ENCODE measurements at regions not wholly inside any gene's neighbourhood (a gene's known extent, or its start where the extent isn't known, plus 50 kb on each side); places are given as distances from the start of the nearest gene placed in this dataset.
A peak's percentile ranks its signal among the peaks of the same experiment; 100 is the strongest.

DNA sequence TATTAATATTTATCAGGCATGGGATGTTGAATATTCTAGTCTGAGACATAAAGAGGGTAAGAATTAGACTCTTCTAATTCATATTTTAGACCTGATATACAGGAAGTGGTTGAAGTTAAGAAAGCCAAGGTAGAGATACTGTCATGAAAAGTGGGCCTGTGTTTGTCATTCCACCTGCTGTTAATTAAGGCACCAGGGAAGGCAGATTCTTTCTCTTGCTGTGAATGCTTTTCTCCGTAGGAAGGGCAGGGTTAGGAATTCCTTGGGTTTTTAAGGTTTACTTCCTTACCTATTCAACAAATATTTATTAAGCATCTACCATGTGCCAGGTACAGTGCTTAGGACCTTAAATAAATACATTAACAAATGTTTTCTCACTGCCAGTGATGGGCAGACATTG, 196.4 kb downstream of the CAVIN4 start:
- no peak overlapping the region for H3K27ac Mint-ChIP-seq
- peaks cover 3% of the 10 kb centered on the region for H3K27me3 Mint-ChIP-seq (ENCODE audit: low read depth)
- peak; percentile 51 for ATAC-seq
- ChIA-PET CTCF (interaction anchor here (0.8 kb wide), 1 partner anchor 72 kb away, joined by 3 read pairs; no protein-coding TSS in a partner anchor), POLR2A (no interaction called here)
- H3K4me3 Mint-ChIP-seq = no peak overlapping the region
- TF ChIP-seq, protein P1, sequence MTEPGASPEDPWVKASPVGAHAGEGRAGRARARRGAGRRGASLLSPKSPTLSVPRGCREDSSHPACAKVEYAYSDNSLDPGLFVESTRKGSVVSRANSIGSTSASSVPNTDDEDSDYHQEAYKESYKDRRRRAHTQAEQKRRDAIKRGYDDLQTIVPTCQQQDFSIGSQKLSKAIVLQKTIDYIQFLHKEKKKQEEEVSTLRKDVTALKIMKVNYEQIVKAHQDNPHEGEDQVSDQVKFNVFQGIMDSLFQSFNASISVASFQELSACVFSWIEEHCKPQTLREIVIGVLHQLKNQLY (CRISPR knock-in tag; IDR thresholded peaks at IDR 0.05) = no peak
- TF ChIP-seq CBFB (CRISPR knock-in tag; IDR thresholded peaks at IDR 0.05; ENCODE audit: low read depth) (no peak), KAT7 (CRISPR knock-in tag; IDR thresholded peaks at IDR 0.05; ENCODE audit: borderline replicate concordance) (no peak), JUN (CRISPR knock-in tag; IDR thresholded peaks at IDR 0.05) (no peak)
- TF ChIP-seq, protein P2, sequence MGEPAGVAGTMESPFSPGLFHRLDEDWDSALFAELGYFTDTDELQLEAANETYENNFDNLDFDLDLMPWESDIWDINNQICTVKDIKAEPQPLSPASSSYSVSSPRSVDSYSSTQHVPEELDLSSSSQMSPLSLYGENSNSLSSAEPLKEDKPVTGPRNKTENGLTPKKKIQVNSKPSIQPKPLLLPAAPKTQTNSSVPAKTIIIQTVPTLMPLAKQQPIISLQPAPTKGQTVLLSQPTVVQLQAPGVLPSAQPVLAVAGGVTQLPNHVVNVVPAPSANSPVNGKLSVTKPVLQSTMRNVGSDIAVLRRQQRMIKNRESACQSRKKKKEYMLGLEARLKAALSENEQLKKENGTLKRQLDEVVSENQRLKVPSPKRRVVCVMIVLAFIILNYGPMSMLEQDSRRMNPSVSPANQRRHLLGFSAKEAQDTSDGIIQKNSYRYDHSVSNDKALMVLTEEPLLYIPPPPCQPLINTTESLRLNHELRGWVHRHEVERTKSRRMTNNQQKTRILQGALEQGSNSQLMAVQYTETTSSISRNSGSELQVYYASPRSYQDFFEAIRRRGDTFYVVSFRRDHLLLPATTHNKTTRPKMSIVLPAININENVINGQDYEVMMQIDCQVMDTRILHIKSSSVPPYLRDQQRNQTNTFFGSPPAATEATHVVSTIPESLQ (CRISPR knock-in tag; IDR thresholded peaks at IDR 0.05) = no peak
- TF ChIP-seq, protein P3, sequence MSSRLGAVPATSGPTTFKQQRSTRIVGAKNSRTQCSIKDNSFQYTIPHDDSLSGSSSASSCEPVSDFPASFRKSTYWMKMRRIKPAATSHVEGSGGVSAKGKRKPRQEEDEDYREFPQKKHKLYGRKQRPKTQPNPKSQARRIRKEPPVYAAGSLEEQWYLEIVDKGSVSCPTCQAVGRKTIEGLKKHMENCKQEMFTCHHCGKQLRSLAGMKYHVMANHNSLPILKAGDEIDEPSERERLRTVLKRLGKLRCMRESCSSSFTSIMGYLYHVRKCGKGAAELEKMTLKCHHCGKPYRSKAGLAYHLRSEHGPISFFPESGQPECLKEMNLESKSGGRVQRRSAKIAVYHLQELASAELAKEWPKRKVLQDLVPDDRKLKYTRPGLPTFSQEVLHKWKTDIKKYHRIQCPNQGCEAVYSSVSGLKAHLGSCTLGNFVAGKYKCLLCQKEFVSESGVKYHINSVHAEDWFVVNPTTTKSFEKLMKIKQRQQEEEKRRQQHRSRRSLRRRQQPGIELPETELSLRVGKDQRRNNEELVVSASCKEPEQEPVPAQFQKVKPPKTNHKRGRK (CRISPR knock-in tag; IDR thresholded peaks at IDR 0.05; ENCODE audit: borderline replicate concordance) = no peak
- TF ChIP-seq, protein P4, sequence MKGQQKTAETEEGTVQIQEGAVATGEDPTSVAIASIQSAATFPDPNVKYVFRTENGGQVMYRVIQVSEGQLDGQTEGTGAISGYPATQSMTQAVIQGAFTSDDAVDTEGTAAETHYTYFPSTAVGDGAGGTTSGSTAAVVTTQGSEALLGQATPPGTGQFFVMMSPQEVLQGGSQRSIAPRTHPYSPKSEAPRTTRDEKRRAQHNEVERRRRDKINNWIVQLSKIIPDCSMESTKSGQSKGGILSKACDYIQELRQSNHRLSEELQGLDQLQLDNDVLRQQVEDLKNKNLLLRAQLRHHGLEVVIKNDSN (CRISPR knock-in tag; IDR thresholded peaks at IDR 0.05) = no peak
- TF ChIP-seq, protein P5, sequence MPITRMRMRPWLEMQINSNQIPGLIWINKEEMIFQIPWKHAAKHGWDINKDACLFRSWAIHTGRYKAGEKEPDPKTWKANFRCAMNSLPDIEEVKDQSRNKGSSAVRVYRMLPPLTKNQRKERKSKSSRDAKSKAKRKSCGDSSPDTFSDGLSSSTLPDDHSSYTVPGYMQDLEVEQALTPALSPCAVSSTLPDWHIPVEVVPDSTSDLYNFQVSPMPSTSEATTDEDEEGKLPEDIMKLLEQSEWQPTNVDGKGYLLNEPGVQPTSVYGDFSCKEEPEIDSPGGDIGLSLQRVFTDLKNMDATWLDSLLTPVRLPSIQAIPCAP (CRISPR knock-in tag; IDR thresholded peaks at IDR 0.05) = no peak
- no peaks in the 10 kb centered on the region for H3K9me3 Mint-ChIP-seq
- DNase-seq (ENCODE audit: low spot score) = no peak
- H3K36me3 Mint-ChIP-seq = no peaks in the 10 kb centered on the region
- H3K4me1 Mint-ChIP-seq = peaks cover 27% of the 10 kb centered on the region

DNA sequence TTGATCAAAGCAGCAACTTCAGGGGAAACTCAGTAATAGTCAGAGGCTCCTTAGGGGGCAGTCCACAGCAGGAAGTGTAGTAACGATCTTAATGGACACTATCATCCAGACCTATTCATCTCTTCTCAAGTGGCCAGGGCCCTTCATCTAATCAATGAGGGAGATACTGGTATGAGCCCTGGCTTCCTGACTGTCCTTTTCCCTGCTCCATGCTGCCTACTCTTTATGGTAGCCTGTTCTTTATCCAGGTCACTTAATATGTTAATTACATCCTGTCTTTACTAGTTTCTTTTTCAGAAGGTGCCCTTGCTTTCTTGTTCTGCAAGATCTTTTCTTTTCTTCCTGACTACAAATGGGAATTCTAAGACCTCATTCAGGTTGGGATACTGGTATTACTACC, 197.1 kb downstream of the CAVIN4 start:
- peaks cover 27% of the 10 kb centered on the region for H3K4me1 Mint-ChIP-seq
- CTCF ChIA-PET = no interaction called here
- peak; percentile 96 for ATAC-seq
- no peak for TF ChIP-seq EMX1 (CRISPR knock-in tag; IDR thresholded peaks at IDR 0.05)
- TF ChIP-seq, protein P6, sequence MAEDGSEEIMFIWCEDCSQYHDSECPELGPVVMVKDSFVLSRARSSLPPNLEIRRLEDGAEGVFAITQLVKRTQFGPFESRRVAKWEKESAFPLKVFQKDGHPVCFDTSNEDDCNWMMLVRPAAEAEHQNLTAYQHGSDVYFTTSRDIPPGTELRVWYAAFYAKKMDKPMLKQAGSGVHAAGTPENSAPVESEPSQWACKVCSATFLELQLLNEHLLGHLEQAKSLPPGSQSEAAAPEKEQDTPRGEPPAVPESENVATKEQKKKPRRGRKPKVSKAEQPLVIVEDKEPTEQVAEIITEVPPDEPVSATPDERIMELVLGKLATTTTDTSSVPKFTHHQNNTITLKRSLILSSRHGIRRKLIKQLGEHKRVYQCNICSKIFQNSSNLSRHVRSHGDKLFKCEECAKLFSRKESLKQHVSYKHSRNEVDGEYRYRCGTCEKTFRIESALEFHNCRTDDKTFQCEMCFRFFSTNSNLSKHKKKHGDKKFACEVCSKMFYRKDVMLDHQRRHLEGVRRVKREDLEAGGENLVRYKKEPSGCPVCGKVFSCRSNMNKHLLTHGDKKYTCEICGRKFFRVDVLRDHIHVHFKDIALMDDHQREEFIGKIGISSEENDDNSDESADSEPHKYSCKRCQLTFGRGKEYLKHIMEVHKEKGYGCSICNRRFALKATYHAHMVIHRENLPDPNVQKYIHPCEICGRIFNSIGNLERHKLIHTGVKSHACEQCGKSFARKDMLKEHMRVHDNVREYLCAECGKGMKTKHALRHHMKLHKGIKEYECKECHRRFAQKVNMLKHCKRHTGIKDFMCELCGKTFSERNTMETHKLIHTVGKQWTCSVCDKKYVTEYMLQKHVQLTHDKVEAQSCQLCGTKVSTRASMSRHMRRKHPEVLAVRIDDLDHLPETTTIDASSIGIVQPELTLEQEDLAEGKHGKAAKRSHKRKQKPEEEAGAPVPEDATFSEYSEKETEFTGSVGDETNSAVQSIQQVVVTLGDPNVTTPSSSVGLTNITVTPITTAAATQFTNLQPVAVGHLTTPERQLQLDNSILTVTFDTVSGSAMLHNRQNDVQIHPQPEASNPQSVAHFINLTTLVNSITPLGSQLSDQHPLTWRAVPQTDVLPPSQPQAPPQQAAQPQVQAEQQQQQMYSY (CRISPR knock-in tag; IDR thresholded peaks at IDR 0.05) = 0 out of 2 replicates have a peak, but pooled peaks have one; percentile 28
- no peak overlapping the region for H3K4me3 Mint-ChIP-seq
- no peaks in the 10 kb centered on the region for H3K9me3 Mint-ChIP-seq
- peak overlapping the region; percentile 5 for H3K27ac Mint-ChIP-seq
- H3K27me3 Mint-ChIP-seq (ENCODE audit: low read depth) = peaks cover 3% of the 10 kb centered on the region
- POLR2A ChIA-PET = no interaction called here
- no peak for DNase-seq (ENCODE audit: low spot score)
- no peaks in the 10 kb centered on the region for H3K36me3 Mint-ChIP-seq

DNA sequence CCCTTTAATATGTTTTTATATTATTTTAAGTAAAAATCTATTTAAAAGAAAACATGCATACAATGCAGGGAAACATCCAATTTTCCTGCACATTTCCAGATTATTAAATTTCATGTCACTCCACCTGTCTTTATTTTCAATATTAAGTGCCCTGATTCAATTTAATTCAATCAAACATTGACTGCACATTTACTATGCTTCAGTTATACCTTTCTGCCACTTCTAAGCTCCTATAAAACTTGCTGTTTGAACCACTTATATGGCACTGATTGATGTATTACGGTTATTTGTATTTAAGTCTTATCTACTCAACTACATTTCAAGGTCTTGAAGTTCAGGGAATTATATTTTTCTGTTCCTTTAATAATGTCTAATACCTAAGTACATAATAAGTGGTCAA, 198.0 kb downstream of the CAVIN4 start:
- DNase-seq (ENCODE audit: low spot score) = no peak
- ChIA-PET POLR2A (no interaction called here), CTCF (no interaction called here)
- no peak for ATAC-seq
- Mint-ChIP-seq H3K27ac (no peak overlapping the region), H3K4me1 (peaks cover 27% of the 10 kb centered on the region), H3K36me3 (no peaks in the 10 kb centered on the region), H3K27me3 (ENCODE audit: low read depth) (peaks cover 3% of the 10 kb centered on the region), H3K4me3 (no peak overlapping the region), H3K9me3 (no peaks in the 10 kb centered on the region)
- no peak for TF ChIP-seq CREB1 (CRISPR knock-in tag; IDR thresholded peaks at IDR 0.05)
- TF ChIP-seq ZNF423 (CRISPR knock-in tag; IDR thresholded peaks at IDR 0.05) = no peak
- TF ChIP-seq RELA (CRISPR knock-in tag; IDR thresholded peaks at IDR 0.05; ENCODE audit: borderline replicate concordance) = no peak
- TF ChIP-seq, protein P7, sequence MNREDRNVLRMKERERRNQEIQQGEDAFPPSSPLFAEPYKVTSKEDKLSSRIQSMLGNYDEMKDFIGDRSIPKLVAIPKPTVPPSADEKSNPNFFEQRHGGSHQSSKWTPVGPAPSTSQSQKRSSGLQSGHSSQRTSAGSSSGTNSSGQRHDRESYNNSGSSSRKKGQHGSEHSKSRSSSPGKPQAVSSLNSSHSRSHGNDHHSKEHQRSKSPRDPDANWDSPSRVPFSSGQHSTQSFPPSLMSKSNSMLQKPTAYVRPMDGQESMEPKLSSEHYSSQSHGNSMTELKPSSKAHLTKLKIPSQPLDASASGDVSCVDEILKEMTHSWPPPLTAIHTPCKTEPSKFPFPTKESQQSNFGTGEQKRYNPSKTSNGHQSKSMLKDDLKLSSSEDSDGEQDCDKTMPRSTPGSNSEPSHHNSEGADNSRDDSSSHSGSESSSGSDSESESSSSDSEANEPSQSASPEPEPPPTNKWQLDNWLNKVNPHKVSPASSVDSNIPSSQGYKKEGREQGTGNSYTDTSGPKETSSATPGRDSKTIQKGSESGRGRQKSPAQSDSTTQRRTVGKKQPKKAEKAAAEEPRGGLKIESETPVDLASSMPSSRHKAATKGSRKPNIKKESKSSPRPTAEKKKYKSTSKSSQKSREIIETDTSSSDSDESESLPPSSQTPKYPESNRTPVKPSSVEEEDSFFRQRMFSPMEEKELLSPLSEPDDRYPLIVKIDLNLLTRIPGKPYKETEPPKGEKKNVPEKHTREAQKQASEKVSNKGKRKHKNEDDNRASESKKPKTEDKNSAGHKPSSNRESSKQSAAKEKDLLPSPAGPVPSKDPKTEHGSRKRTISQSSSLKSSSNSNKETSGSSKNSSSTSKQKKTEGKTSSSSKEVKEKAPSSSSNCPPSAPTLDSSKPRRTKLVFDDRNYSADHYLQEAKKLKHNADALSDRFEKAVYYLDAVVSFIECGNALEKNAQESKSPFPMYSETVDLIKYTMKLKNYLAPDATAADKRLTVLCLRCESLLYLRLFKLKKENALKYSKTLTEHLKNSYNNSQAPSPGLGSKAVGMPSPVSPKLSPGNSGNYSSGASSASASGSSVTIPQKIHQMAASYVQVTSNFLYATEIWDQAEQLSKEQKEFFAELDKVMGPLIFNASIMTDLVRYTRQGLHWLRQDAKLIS (CRISPR knock-in tag; IDR thresholded peaks at IDR 0.05; ENCODE audit: borderline replicate concordance) = no peak
- TF ChIP-seq, protein P8, sequence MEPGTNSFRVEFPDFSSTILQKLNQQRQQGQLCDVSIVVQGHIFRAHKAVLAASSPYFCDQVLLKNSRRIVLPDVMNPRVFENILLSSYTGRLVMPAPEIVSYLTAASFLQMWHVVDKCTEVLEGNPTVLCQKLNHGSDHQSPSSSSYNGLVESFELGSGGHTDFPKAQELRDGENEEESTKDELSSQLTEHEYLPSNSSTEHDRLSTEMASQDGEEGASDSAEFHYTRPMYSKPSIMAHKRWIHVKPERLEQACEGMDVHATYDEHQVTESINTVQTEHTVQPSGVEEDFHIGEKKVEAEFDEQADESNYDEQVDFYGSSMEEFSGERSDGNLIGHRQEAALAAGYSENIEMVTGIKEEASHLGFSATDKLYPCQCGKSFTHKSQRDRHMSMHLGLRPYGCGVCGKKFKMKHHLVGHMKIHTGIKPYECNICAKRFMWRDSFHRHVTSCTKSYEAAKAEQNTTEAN (CRISPR knock-in tag; IDR thresholded peaks at IDR 0.05) = no peak
- TF ChIP-seq CREM (CRISPR knock-in tag; IDR thresholded peaks at IDR 0.05) = no peak

All from WTC11 (cell line).